H1 (cell line): ENCODE measurements at regions not wholly inside any gene's neighbourhood (a gene's known extent, or its start where the extent isn't known, plus 50 kb on each side); places are given as distances from the start of the nearest gene placed in this dataset.

ENCODE experiments used
- CHD2 ChIP-seq: IDR thresholded peaks from 2 replicates; pipeline ENCODE4 v1.6.1; 2012; ENCODE audit warnings: low read length, improper control_type of control experiment
- RAD21 ChIP-seq, 2 experiments: IDR thresholded peaks in 1 of 2; conservative IDR thresholded peaks in 1 of 2; 2 replicates each; pipeline ENCODE4 v1.6.1; 2011; ENCODE audit warnings: low read depth in 2 of 2, low read length in 2 of 2, improper control_type of control experiment in 1 of 2, inconsistent platforms in 1 of 2, mild to moderate bottlenecking in 1 of 2, moderate library complexity in 1 of 2
- SUZ12 ChIP-seq: fragments of 200-600 bp; sonication (generic); IDR thresholded peaks from 2 replicates; pipeline ENCODE4 v1.6.1; 2012; ENCODE audit warnings: mild to moderate bottlenecking, inconsistent platforms, low read length, moderate library complexity, mixed read lengths

DNA sequence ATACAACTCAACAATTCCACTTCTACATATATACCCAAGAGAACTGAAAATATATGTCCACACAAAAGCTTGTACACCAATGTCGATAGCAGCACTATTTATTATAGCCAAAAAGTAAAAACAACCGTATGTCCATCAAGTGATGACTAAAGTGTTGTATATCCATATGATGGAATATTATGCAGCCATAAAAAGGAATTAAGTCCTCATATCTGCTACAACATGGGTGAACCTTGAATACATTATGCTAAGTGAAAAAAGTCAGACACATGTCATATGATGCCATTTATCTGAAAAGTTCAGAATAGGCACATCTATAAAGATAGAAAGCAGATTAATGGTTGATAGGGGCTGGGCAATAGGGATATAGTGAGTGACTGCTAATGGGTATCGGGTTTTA lies 204.5 kb downstream of the KCNRG start (continued):
- TF ChIP-seq RAD21 (IDR thresholded peaks at IDR 0.05 in 1 of 2, conservative IDR thresholded peaks at IDR 0.05 in 1 of 2; ENCODE audit: low read depth in 2 of 2, low read length in 2 of 2) = no peak
- TF ChIP-seq CHD2 = no peak
- TF ChIP-seq SUZ12 = no peak
